Caco-2 (cell line): ENCODE measurements at regions not wholly inside any gene's neighbourhood (a gene's known extent, or its start where the extent isn't known, plus 50 kb on each side); places are given as distances from the start of the nearest gene placed in this dataset.

ENCODE experiments used
- BruUV-seq: library from RNA; stranded (reverse); fragments of 400-500 nt; replicated peaks from 2 replicates; lab custom pipeline; 2021; lab: Mats Ljungman, UMichigan
- CTCF ChIA-PET: fragments of 300-600 bp; sonication (Branson Sonifier 250); formaldehyde crosslinking; loops from one replicate; lab custom pipeline; 2022; ENCODE audit warnings: antibody characterized with exemption; lab: Charles Lee
- POLR2A ChIA-PET: fragments of 300-600 bp; sonication (Branson Sonifier 250); formaldehyde crosslinking; loops from one replicate; lab custom pipeline; 2022; ENCODE audit warnings: antibody characterized with exemption; lab: Charles Lee
- DNase-seq, 2 experiments: peaks; one replicate each; pipeline versions ENCODE4 v3.0.0 to v3.0.0-alpha.2; 2020 to 2022
- H3K27me3 ChIP-seq: replicated peaks from 2 replicates; pipeline ENCODE4 v1.6.0; 2011; ENCODE audit warnings: low read length; ENCODE audit not compliant: control insufficient read depth, insufficient read depth
- H3K36me3 ChIP-seq: 2 replicates; pipeline ENCODE4 v1.5.1; 2011; ENCODE audit warnings: low read length; ENCODE audit not compliant: control insufficient read depth, insufficient read depth
- H3K4me1 ChIP-seq: fragments of 250-450 bp; sonication (Bioruptor Pico); 2 replicates; pipeline ENCODE4 v1.5.1; 2020; ENCODE audit warnings: mild to moderate bottlenecking
- H3K4me3 ChIP-seq: 2 replicates; pipeline ENCODE4 v1.5.1; 2011; ENCODE audit warnings: low read depth, mild to moderate bottlenecking, control low read depth, low read length
- H3K9me3 ChIP-seq: fragments of 250-450 bp; sonication (Bioruptor Pico); 2 replicates; pipeline ENCODE4 v1.5.1; 2020; ENCODE audit warnings: mild to moderate bottlenecking, moderate library complexity
- H3K27ac Mint-ChIP-seq: one replicate; pipeline ENCODE4 v1.8.0; 2022; ENCODE audit warnings: mixed read lengths; ENCODE audit not compliant: unreplicated experiment
- H3K27me3 Mint-ChIP-seq: one replicate; pipeline ENCODE4 v1.8.0; 2022; ENCODE audit warnings: mixed read lengths; ENCODE audit not compliant: insufficient read depth, unreplicated experiment
- H3K36me3 Mint-ChIP-seq: one replicate; pipeline ENCODE4 v1.8.0; 2022; ENCODE audit warnings: mild to moderate bottlenecking, mixed read lengths; ENCODE audit not compliant: insufficient read depth, unreplicated experiment
- H3K4me1 Mint-ChIP-seq: one replicate; pipeline ENCODE4 v1.8.0; 2022; ENCODE audit warnings: low read depth, mixed read lengths; ENCODE audit not compliant: unreplicated experiment
- H3K4me3 Mint-ChIP-seq: one replicate; pipeline ENCODE4 v1.8.0; 2022; ENCODE audit warnings: mild to moderate bottlenecking, moderate library complexity, mixed read lengths; ENCODE audit not compliant: unreplicated experiment
- H3K9me3 Mint-ChIP-seq: one replicate; pipeline ENCODE4 v1.8.0; 2022; ENCODE audit warnings: mixed read lengths; ENCODE audit not compliant: unreplicated experiment
- intact Hi-C: fragments of 100-400 bp; cut with micrococcal nuclease; formaldehyde crosslinking; loops from one replicate; pipeline ENCODE4 v1.10.0; 2022; ENCODE audit not compliant: unreplicated experiment
- TF ChIP-seq, protein P1 (sequence below), 2 experiments: fragments of 200-600 bp in 1 of 2; IDR thresholded peaks; 1 replicate in 1 of 2; 2 replicates in 1 of 2; pipeline versions ENCODE4 v1.5.1 to v1.8.0; 2011 to 2022; ENCODE audit warnings: antibody characterized with exemption in 1 of 2, control low read depth in 1 of 2, inconsistent platforms in 1 of 2, low read depth in 1 of 2, low read length in 1 of 2, mild to moderate bottlenecking in 1 of 2, moderate library complexity in 1 of 2; ENCODE audit not compliant: insufficient read depth in 1 of 2, severe bottlenecking in 1 of 2, unreplicated experiment in 1 of 2

DNA sequence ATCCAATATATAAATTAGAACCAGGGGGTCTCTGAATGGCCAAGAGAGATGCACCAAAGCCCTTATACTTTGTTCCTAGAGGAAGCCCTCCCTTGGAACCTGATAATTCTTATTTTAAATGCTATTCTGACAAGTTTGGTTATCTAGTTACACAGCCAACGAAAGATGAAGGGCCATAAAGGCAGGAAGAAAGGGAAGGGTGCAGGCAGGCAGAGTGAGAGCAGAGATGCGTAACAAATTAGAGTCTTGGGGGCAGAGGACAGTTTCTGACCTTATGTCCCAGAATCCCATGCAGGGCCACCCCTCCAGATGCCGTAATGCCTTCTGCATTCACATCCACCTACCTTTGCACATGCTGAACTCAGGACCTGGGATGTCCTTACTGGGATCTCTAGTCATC is 344.6 kb upstream of the ARID1B start:
- DNase-seq, result no peak
- ChIA-PET CTCF (no interaction called here), POLR2A (no interaction called here)
- Histone ChIP-seq H3K27me3 (no peaks in the 10 kb centered on the region), H3K36me3 (no peaks in the 10 kb centered on the region), H3K9me3 (no peaks in the 10 kb centered on the region), H3K4me1 (no peaks in the 10 kb centered on the region), H3K4me3 (no peak overlapping the region)
- intact Hi-C loops, result no loop called here
- no TSS peak for BruUV-seq
- Mint-ChIP-seq H3K27me3 (peaks cover 3% of the 10 kb centered on the region), H3K4me3 (no peak overlapping the region), H3K36me3 (no peaks in the 10 kb centered on the region), H3K9me3 (no peaks in the 10 kb centered on the region), H3K27ac (no peak overlapping the region), H3K4me1 (no peaks in the 10 kb centered on the region)
- TF ChIP-seq, protein P1, sequence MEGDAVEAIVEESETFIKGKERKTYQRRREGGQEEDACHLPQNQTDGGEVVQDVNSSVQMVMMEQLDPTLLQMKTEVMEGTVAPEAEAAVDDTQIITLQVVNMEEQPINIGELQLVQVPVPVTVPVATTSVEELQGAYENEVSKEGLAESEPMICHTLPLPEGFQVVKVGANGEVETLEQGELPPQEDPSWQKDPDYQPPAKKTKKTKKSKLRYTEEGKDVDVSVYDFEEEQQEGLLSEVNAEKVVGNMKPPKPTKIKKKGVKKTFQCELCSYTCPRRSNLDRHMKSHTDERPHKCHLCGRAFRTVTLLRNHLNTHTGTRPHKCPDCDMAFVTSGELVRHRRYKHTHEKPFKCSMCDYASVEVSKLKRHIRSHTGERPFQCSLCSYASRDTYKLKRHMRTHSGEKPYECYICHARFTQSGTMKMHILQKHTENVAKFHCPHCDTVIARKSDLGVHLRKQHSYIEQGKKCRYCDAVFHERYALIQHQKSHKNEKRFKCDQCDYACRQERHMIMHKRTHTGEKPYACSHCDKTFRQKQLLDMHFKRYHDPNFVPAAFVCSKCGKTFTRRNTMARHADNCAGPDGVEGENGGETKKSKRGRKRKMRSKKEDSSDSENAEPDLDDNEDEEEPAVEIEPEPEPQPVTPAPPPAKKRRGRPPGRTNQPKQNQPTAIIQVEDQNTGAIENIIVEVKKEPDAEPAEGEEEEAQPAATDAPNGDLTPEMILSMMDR (IDR thresholded peaks at IDR 0.05; ENCODE audit: insufficient read depth in 1 of 2, low read depth in 1 of 2, low read length in 1 of 2, severe bottlenecking in 1 of 2, unreplicated experiment in 1 of 2), result no peak

DNA sequence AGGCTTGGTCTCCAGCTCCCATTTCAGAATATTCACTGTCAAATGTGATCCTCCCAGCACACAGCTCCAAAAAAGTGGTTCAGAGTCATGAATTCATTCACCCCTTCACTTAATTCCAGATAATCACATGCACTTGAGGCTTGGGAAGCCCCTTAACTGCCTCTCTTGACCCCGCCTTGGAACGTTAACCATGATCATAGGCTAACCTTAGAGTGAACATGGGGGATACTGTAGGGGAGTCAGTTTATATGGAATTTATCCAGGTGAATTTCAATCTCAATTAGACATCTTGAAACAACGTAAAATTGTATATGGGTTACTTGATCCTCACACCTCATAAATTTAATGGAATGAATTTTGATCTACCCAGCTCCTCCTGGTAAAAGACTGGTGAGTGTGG is 346.8 kb upstream of the ARID1B start:
- H3K4me1 Mint-ChIP-seq, result no peaks in the 10 kb centered on the region
- peaks cover 3% of the 10 kb centered on the region for H3K27me3 Mint-ChIP-seq
- ChIA-PET POLR2A (no interaction called here), CTCF (no interaction called here)
- H3K9me3 Mint-ChIP-seq, result no peaks in the 10 kb centered on the region
- no peak overlapping the region for H3K4me3 ChIP-seq
- no peak overlapping the region for H3K4me3 Mint-ChIP-seq
- H3K36me3 ChIP-seq, result no peaks in the 10 kb centered on the region
- intact Hi-C loops, result no loop called here
- no peaks in the 10 kb centered on the region for H3K4me1 ChIP-seq
- no TSS peak for BruUV-seq
- H3K9me3 ChIP-seq, result no peaks in the 10 kb centered on the region
- TF ChIP-seq, protein P1 (IDR thresholded peaks at IDR 0.05; ENCODE audit: insufficient read depth in 1 of 2, low read depth in 1 of 2, low read length in 1 of 2, severe bottlenecking in 1 of 2, unreplicated experiment in 1 of 2), result no peak
- no peak for DNase-seq
- H3K27ac Mint-ChIP-seq, result no peak overlapping the region
- no peaks in the 10 kb centered on the region for H3K36me3 Mint-ChIP-seq
- no peaks in the 10 kb centered on the region for H3K27me3 ChIP-seq

DNA sequence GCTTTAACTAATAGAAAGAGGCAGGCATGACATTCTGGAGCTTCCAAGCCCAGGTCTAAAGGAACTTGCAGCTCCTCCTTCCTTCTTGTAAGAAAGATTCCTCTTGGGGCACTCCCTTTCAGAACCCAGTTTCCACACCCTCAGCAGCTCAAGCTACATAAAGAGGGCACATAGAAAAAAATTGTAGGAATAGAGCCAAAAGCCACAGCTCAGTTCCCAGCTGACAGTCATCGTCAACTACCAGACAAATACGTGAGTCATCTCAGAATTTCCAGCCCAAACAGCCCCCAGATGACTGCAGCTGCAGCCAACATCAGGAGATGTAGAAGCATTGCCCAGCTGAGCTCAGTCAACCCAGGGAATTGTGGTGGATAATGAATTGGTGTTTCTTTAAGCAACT is 349.8 kb upstream of the ARID1B start:
- Mint-ChIP-seq H3K9me3 (peaks cover 27% of the 10 kb centered on the region), H3K36me3 (no peaks in the 10 kb centered on the region), H3K27ac (no peak overlapping the region), H3K27me3 (peaks cover 3% of the 10 kb centered on the region), H3K4me1 (peaks cover under 1% of the 10 kb centered on the region), H3K4me3 (no peak overlapping the region)
- Histone ChIP-seq H3K27me3 (no peaks in the 10 kb centered on the region), H3K4me3 (no peak overlapping the region), H3K4me1 (no peaks in the 10 kb centered on the region), H3K36me3 (no peaks in the 10 kb centered on the region), H3K9me3 (no peaks in the 10 kb centered on the region)
- CTCF ChIA-PET, result no interaction called here
- intact Hi-C loops, result no loop called here
- no peak for DNase-seq
- TF ChIP-seq, protein P1 (IDR thresholded peaks at IDR 0.05; ENCODE audit: insufficient read depth in 1 of 2, low read depth in 1 of 2, low read length in 1 of 2, severe bottlenecking in 1 of 2, unreplicated experiment in 1 of 2), result no peak
- no TSS peak for BruUV-seq
- POLR2A ChIA-PET, result no interaction called here
